Right cardiac atrium (tissue), 5 donors: ENCODE measurements at regions not wholly inside any gene's neighbourhood (a gene's known extent, or its start where the extent isn't known, plus 50 kb on each side); places are given as distances from the start of the nearest gene placed in this dataset.

Experiments
- ATAC-seq, 2 donors: fragments of 200-7000 bp; cut with Tn5 transposase; one replicate each; pipeline versions ENCODE4 v1.8.0 to v1.9.1; 2020; ENCODE audit warnings: moderate library complexity in 2 of 2, mild to moderate bottlenecking in 1 of 2
- DNase-seq, 3 donors: peaks; one replicate each; pipeline ENCODE4 v3.0.0-alpha.2; 2020
- H3K27ac ChIP-seq: one replicate; pipeline ENCODE4 v1.5.1; 2013; ENCODE audit warnings: mild to moderate bottlenecking, low read length, control low read depth, moderate library complexity
- H3K27me3 ChIP-seq: one replicate; pipeline ENCODE4 v1.6.1; 2013; ENCODE audit not compliant: control insufficient read depth, insufficient read depth
- H3K4me1 ChIP-seq: one replicate; pipeline ENCODE4 v1.6.1; 2013; ENCODE audit warnings: low read length; ENCODE audit not compliant: control insufficient read depth, insufficient read depth
- H3K4me3 ChIP-seq: one replicate; pipeline ENCODE4 v1.5.1; 2013; ENCODE audit warnings: low read length, control low read depth
- H3K9me3 ChIP-seq: one replicate; pipeline ENCODE4 v1.6.1; 2013; ENCODE audit warnings: low read length; ENCODE audit not compliant: control insufficient read depth
- WGBS: extraction: QIAGEN DNeasy Blood & Tissue Kit; methylation state at CpG from one replicate; pipeline ENCODE4 v1.1.7; 2013; 5-methylcytosine and 5-hydroxymethylcytosine counted together
- intact Hi-C, 4 donors: fragments of 100-400 bp; cut with DNase I; formaldehyde crosslinking; loops; one replicate each; pipeline versions ENCODE4 v1.11.0 to v1.14.0; 2022 to 2023
- donor health status: healthy with polysubstance abuse.
- donor health status: DM: no; HTN: yes; CAD: no.
- donor health status: DM: no; HTN: no; CAD: no.
- donor health status: DM: no; HTN: yes; CAD: no; lungs with severe emphysema.
- donor health status: DM: yes; HTN: yes; CAD: no.

DNA sequence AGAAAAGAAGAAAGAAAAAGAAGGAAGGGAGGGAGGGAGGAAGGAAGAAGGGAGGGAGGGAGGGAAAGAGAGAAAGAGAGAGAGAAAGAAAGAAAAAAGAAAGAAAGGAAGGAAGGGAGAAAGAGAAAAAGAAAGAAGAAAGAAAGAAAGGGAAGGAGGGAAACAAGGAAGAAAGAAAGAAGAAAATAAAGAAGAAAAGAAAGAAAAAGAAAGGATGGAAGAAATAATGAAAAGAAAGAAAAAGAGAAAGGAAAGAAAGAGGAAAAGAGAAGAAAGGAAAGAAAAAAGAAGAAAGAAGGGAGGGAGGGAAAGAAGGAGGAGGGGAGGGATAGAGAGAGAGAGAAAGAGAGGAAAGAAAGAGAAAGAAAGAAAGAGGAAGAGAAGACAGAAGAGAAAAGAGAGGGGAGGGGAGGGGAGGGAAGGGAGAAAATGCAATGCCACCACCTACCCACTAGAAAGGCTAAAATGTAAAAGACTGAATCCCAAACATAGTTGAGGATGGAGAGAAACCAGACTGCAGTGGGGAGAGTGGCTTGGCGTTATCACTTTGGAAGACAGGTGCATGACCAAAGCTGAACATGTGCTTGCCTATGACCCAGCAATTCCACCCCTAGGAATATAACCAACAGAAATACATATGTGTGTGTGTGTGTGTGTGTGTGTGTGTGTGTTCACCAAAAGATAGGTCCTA is 66.9 kb upstream of the KLF13 start:
- ATAC-seq = no peak

DNA sequence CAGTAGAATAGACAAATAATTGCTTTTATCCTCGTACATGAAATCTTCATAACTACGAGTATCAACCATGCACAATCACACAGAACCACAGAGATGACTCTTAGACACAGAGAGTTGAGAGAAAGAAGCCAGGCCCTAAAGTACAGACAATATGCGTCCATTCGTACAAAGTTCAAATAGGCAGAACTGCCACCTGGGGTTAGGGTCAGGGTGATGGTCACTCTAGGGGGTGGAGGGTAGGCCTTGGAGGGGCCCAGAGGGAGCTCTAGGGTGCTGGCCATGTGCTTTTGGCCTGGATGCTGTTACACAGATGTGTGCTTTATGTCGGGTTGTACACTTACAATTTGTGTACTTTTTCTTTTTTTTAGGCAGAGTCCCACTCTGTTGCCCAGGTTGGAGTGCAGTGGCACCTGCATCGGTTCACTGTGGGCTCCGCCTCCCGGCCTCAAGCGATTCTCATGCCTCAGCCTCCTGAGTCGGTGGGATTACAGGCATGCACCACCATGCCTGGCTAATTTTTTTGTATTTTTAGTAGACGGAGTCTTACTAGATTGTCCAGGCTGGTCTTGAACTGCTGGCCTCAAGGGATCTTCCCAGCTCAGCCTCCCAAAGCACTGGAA is 65.9 kb upstream of the KLF13 start:
- no peak for DNase-seq
- 95% methylated on average over 11 of the region's 11 CpGs for WGBS
- Histone ChIP-seq H3K9me3 (no peaks in the 10 kb centered on the region), H3K4me1 (no peaks in the 10 kb centered on the region), H3K27ac (no peak overlapping the region), H3K27me3 (no peaks in the 10 kb centered on the region), H3K4me3 (no peak overlapping the region)
- intact Hi-C loops = no loop called here
- ATAC-seq = no peak

More for the DNA sequence above, 66.9 kb upstream of the KLF13 start:
- Histone ChIP-seq H3K4me3 (no peak overlapping the region), H3K9me3 (no peaks in the 10 kb centered on the region), H3K27me3 (no peaks in the 10 kb centered on the region), H3K27ac (no peak overlapping the region), H3K4me1 (no peaks in the 10 kb centered on the region)
- DNase-seq = no peak
- intact Hi-C loops = no loop called here
- 95% methylated on average over 1 of the region's 1 CpG for WGBS

GRCh38 chr15:31261266-31262142 is 65.1 kb upstream of the KLF13 start:
- Histone ChIP-seq H3K4me1 (no peaks in the 10 kb centered on the region), H3K27me3 (no peaks in the 10 kb centered on the region), H3K4me3 (no peak overlapping the region), H3K9me3 (no peaks in the 10 kb centered on the region), H3K27ac (no peak overlapping the region)
- 82% methylated on average over 12 of the region's 12 CpGs for WGBS
- no peak for ATAC-seq
- DNase-seq = no peak
- intact Hi-C loops = no loop called here

- intact Hi-C loops = no loop called here
- no peak overlapping the region for H3K27ac ChIP-seq
Observed at GRCh38 chr15:31262143-31262530, 64.5 kb upstream of the KLF13 start.

DNA sequence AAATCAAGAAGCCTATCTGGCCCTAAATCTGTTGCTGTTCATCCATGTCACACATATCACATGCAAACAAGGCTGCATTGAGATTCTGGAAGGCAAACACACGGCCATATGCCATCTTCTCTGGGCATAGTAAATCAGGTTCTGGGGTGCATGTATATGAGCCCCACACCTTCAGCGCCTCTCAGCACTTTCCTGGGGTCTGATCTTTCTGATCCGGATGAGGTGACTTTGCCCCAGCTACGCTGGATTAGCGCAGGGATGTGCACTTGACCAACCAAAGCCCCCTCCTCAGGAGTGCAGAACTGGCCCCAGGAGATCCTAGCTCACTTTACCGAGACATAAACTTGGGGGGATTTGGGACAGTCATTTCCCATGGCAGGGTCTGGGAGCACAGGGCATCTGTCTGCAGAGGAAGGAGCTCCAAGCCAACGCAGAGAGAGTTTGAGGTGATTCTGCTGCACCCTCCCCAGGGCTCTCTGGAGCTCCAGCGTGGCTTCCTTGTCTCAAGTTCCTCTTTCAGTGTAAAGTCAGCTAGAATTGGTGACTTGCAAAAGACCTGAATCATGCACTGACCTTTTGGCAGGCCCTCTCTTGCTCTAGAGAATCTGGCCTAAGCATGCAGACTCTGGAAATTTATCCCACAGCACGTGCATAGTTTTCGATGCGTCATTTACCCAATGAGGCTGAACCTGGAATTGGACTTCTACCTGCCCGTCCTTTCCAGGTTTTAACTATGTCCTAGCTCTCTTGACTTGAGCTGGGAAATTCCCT is 63.5 kb upstream of the KLF13 start:
- H3K27me3 ChIP-seq = no peaks in the 10 kb centered on the region
- ATAC-seq (peak; percentile 51 to 55), DNase-seq (no peak)
- H3K27ac ChIP-seq = no peak overlapping the region
- 85% methylated on average over 12 of the region's 12 CpGs for WGBS
- intact Hi-C loops = no loop called here
- H3K4me1 ChIP-seq = no peaks in the 10 kb centered on the region
- H3K9me3 ChIP-seq = no peaks in the 10 kb centered on the region
- H3K4me3 ChIP-seq = no peak overlapping the region

More at GRCh38 chr15:31262143-31262530, 64.5 kb upstream of the KLF13 start:
- no peaks in the 10 kb centered on the region for H3K4me1 ChIP-seq
- no peak for ATAC-seq
- DNase-seq = no peak
- H3K9me3 ChIP-seq = no peaks in the 10 kb centered on the region
- H3K4me3 ChIP-seq = no peak overlapping the region
- no peaks in the 10 kb centered on the region for H3K27me3 ChIP-seq
- WGBS = 91% methylated on average over 4 of the region's 4 CpGs

DNA sequence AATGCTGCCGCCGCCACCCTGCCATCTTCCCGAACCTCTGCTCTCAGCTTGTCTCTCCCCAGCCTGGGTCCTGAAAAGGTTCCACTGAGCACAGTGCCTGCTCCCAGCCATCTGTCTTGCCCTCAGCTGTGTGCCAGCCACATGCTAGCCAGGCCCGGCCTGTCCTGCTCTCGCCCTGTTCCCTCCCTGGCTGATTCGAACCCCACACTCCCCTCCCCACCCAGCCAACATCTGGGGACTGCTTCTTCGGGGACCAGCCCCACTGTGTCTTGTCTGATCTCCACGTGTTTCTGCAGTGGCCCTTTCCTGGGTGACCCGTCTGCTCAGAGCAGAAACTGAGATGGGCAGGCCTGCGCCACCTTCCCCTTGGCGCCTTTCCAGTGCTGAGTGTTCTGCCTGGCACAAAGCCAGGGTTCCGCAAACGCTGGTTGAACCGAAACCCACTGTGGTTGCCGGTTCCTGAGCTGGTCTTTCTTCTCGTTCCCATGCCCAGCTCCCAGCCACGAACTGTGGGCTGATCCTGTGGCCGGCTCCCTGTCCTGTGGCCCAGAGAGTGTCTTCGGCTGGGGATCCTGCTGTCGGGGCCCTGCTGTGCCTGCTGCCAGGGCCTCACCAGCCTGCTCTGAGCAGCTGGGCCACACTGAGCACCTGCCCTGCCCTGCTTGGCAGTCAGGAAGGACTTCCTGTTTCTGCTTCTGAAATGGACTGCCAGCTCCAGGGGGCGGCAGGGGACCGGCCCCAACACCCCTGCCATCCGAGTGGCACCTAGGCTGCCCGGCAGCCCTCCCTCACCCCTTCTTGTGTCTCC is 62.7 kb upstream of the KLF13 start:
- WGBS = 60% methylated on average over 24 of the region's 24 CpGs
- H3K4me1 ChIP-seq = peaks cover under 1% of the 10 kb centered on the region
- intact Hi-C loops = no loop called here
- DNase-seq (peak; percentile 52 to 91 (median 87)), ATAC-seq (peak; percentile 54 to 58)
- H3K27ac ChIP-seq = peak overlapping the region; percentile 10
- H3K9me3 ChIP-seq = no peaks in the 10 kb centered on the region
- H3K4me3 ChIP-seq = no peak overlapping the region
- H3K27me3 ChIP-seq = no peaks in the 10 kb centered on the region

DNA sequence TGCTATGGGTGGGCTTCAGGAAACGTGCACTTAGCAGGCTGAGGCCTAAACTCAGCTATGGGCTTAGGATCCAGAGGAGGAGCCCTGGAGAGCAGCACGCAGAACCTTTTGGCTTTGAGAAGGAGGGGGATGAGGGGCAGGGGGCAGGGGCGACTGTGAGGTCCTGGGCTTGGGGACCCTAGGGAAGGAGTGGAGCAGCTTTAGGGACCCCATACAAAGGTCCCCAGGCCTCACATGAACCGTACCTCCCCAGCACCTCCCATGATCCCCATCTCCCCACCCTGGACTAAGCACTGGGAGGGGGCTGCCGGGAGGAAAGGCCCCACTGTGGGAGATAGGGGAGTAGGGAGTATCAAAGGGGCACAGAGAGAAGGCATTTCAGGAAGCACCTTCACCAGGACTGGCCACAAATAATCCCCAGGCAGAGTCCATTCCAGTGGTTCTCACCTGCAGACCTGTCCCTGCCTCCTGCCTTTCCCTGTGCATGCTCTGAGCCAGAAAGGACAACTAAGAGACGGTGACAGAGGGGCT is 62.0 kb upstream of the KLF13 start:
- H3K9me3 ChIP-seq = no peaks in the 10 kb centered on the region
- no peak for DNase-seq
- intact Hi-C loops = no loop called here
- no peak for ATAC-seq
- no peaks in the 10 kb centered on the region for H3K27me3 ChIP-seq
- 85% methylated on average over 6 of the region's 6 CpGs for WGBS
- H3K4me3 ChIP-seq = no peak overlapping the region
- H3K27ac ChIP-seq = no peak overlapping the region
- peaks cover 3% of the 10 kb centered on the region for H3K4me1 ChIP-seq

DNA sequence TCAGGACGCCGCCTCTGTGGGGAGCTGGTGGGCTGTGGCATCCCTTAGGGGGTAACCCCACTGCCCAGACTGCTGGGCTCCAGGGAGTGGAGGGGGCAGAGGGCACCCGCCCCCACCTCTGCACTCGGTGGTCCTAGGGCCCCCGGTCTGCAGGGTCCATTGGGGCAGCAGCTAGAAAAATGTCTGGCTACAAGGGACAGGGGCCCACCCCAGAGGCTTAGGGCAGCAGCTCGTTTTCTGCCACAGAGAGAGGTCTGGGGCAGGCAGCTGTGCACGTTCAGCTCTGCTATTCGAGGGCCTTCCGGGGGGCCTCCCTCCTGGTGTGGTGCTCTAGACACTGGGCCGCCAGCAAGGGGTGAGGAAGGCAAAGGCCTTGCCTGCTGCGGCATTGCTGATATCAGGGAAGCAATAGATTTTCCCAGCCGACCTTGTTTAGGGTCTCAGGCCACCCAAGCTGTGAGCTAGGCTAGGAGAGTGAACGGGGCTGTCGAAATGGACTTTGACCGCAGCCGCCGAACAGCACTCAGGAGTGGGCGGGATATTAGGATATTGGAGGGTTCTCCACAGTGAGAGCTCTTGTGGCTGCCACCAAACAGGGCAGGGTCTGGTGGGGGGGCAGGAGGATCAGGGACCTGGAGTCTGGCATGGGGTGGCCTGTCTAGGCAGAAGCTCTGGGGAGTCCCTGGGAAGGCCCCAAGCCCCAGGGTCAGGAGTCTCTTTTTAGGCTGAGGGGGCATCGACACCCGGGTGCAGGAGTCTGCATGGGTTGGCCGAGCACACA is 61.4 kb upstream of the KLF13 start:
- Histone ChIP-seq H3K27ac (no peak overlapping the region), H3K27me3 (no peaks in the 10 kb centered on the region), H3K4me1 (peaks cover 3% of the 10 kb centered on the region), H3K4me3 (no peak overlapping the region), H3K9me3 (no peaks in the 10 kb centered on the region)
- DNase-seq (no peak), ATAC-seq (no peak)
- intact Hi-C loops = no loop called here
- WGBS = 91% methylated on average over 21 of the region's 21 CpGs

DNA sequence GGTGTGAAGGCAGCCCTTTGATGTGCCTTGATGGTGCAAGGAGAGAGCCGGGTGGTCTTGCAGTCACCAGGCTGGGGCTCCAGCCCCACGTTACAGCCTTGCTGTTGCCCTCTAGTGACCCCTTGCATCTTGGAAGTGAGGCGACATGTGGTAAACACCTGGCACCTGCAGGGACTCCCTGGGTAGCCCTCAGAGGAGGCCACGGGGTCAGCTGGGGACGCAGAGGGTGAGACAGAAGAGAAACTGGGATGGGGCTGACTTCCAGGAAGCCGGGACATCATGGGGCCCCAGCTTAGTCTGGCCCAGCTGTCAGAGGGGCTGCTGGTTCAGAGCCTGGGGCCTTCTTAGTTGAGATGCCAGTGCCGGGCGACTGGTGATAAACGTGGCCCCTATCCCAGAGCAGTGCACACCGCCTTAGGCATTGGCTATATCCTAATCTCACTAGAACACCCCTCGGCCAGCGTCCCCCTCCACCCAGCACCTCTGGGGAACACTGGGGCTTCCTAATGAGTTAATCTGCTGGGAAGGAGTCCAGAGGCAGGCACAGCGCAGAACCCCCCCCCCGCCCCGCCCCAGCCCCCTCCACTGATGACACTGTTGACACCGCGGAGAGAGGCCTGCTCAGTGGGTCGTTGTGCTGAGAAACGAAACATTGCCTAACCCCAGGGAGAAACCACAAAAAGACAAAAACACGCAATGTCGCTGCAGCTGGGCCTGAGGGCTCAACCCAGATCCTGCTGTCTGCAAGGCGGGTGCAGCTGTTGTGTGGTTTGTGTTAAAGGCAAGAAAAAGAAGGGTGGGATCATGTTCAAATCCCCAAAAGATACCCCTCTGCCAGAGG is 60.5 kb upstream of the KLF13 start:
- 59% methylated on average over 22 of the region's 22 CpGs for WGBS
- H3K27ac ChIP-seq = no peak overlapping the region
- H3K27me3 ChIP-seq = no peaks in the 10 kb centered on the region
- peak in 2 of 3 donors; percentile 74 to 80 for DNase-seq
- intact Hi-C loops = no loop called here
- peaks cover 3% of the 10 kb centered on the region for H3K4me1 ChIP-seq
- no peaks in the 10 kb centered on the region for H3K9me3 ChIP-seq
- ATAC-seq = peak; percentile 31 to 49
- no peak overlapping the region for H3K4me3 ChIP-seq
